ENCODE measurements at regions not wholly inside any gene's neighbourhood (a gene's known extent, or its start where the extent isn't known, plus 50 kb on each side); places are given as distances from the start of the nearest gene placed in this dataset.

DNA sequence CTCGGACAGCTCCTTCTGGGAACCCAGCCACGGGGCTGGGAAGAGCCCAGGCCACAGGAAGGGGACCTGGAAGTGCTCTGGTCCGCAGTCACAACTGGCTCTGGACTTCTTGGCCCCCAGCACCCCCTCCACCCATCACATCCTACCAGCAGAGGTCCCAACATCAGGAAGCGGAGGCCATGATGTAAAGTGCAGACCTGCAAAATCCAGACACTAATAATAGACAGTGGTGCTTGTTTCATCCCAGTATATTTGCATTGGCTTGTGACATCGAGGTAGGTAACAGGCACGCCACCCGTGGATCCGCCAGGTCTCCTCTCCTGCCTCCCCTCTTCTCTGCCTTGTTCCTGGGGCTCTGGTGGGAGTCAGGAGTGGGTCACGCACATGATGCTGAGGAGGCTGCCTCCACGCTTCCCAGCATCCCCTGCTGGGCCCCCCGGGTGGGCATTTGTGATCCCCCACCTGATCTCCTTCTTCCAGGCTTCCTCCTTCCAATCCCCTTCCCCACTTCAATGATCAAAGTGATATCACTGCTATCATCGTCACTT is 1454.0 kb downstream of the BRD1 start:
- DNase-seq: no peak

- no peak for DNase-seq
Observed at GRCh38 chr22:48372390-48372789, 1455.3 kb downstream of the BRD1 start.

DNA sequence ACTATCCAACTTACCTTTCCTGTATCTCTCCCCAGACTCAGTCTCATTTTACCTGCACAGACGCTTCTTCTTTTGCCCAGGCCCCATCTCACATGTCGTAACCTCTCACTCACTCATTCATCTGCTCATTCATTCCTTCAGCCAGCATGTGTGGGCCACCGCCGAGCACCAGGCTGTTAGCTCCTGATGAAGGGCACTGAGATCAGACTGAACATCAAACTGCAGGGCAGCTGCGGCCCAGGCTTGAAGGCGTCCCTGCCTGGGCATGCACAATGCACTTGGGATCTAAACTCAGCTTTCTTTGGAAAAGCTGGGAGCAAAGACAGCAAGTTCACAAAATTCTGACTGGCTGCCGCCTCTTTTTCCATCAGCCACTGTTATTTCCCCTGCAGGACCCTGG is 1456.3 kb downstream of the BRD1 start:
- DNase-seq: no peak

- no peak for DNase-seq
Observed at GRCh38 chr22:48370508-48371325, 1457.0 kb downstream of the BRD1 start.

DNA sequence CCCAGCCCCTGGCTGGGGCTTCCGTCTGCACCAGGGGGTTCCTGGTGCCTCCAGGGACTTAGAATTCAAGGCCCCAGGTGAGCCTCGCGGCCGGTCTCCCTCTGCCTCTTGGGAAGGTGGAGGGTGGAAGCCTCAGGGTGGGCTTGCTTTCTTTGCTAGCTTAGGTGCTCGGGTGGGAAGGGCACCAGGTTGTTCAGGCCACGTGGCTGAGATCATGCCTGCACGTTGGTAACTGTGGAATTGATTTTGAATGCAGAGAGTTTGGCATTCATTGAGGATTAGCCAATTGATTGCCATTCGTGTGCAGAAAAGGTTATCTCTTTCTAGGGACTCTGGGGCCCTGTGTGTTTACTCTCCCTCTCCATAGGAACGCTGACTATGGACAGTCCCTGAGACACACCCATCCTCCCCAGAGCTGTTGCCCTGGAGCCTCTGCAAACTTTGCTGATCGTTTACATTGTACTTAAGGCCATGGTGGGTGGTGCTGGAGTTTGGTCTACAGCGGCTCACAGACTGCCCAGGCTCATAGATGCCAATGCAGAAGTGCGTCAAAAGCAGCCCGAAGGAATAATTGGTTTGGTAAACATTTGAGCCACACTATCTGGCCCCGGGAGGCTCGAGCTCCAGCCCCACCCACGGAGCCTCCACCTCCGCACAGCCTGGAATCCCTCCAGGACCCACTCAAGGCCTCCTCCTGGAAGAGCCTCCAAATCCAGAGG is 1457.7 kb downstream of the BRD1 start:
- DNase-seq: no peak

- no peak for DNase-seq
Observed at GRCh38 chr22:48368975-48369525, 1458.6 kb downstream of the BRD1 start.

DNA sequence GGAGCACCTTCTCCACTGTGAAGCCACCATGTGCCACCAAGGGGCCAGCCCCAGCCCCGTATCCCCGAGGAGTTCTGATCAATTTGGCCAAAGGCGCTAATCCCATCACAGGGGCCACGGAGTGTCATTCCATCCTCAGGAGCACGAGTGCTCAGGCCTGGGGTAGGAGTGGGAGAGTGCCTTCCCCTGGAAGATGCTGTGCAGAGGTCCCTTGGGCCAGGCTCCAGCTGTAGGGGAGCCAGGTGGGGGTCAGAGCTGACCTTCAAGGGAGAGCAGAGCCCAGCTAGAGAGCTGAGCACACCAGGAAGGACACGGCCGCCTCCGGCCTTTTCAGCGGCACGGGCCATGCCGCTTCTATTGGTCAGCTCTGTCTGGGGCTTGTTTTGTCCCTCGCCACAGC is 1459.9 kb downstream of the BRD1 start:
- no peak for DNase-seq

DNA sequence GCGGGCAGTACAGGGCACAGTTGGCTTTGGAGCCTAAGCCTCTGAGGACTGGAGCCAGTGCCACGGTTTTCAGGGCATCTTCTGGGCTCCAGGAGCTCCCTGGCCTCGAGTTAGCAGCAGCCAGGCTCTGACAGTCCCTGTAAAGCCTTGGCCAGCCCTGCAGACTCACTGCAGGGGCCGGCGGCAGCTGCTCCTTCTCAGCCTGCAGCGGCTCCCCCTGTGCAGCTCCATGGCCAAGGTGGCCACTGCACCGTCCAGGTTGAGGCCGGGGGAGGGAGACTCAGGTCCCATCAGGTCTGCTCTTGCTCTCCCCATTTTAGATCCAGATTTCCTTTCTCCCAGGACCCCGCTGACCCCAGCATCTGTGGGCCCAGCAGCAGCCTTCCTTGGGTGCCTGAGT is 1461.1 kb downstream of the BRD1 start:
- DNase-seq: no peak

GRCh38 chr22:48366056-48366455 is 1461.6 kb downstream of the BRD1 start:
- DNase-seq: no peak

- DNase-seq: no peak
Observed at GRCh38 chr22:48365386-48365785, 1462.3 kb downstream of the BRD1 start.

DNA sequence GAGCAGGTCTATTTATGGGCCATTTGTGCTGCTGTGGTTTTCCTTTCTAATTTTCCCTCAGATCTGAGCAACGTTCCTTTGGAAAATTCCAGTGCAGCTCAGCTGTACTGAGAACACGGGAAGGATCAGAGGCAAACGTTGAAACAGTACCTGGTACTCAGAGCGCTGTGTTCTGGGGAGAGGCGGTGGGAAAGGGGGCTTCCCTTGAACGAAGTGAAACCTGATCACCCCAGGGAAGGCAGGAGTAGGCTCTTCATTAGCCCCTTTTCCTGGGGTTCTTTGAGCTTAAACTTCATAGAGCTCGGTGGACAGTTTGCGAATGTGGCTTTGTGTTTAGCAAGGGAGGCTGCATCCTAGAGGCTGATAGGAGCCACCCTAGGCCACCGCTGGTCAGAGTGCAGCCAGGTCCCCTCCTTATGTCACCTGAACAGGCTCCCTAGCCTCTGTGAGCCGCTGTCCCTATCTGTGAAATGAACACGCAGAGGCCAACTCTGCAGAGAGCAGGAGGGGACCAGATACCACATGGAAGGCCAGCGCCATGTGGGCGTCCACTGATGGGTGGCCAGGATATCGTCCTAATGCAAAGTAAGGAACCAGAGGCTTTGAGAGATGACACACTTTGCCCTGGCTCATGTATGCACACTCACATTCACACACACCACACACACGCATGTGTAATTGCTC is 1464.8 kb downstream of the BRD1 start:
- DNase-seq: no peak

- DNase-seq: no peak
Observed at GRCh38 chr22:48361099-48361639, 1466.5 kb downstream of the BRD1 start.

GRCh38 chr22:48359613-48359965 is 1468.1 kb downstream of the BRD1 start:
- DNase-seq: no peak

DNA sequence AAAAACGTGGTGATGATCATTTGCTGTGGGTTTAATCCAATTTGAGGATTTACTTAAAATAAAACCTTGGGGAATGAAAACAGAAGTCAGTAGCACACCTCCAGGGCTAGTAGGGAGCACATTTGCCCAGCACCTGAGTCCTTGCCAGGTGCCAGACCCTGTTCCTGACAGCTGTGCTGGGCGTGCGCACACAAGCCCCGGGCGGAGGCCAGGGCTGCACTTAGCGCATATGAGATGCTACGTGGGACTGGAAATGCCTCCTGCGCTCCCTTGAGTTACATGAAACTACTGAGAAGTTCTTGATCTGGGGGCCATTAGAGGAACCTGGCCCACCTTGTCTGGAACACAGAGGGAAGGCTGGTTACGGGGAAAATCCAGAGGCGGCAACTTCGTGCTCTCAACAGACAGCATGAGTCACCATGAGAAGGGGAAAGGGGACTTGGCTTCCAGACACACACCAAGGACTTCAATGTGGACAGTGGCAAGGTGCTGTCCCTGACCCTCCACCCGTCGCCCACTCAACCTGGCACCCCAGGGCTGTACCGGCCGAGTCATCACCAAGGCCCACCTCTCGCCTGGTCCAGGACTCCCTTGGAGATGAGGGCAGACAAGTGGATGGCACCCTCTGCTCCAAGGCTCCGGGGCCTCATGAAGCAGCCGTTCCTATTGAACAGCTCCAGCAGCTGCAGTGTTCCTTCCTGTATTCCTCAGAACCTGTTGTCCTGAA is 1468.6 kb downstream of the BRD1 start:
- no peak for DNase-seq

DNA sequence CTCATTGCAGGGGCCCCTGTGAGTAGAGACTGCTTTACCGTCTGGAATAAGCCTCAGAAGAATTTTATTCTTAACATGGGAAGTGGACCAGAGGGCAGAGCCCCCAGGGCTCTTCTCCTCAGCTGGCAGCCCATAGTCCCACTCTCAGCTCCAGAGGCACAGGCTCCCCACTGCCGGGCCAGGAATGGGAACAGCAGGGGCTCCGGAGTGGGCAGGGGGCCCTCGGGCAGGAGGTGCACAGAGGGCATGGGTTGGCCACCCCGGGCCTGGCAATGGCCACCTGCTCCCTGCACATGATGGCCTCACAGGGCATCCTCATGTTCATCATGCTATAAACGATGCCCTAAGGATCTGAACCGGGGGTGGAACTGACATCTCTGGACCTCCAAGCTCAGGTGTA is 1469.7 kb downstream of the BRD1 start:
- DNase-seq: no peak

DNA sequence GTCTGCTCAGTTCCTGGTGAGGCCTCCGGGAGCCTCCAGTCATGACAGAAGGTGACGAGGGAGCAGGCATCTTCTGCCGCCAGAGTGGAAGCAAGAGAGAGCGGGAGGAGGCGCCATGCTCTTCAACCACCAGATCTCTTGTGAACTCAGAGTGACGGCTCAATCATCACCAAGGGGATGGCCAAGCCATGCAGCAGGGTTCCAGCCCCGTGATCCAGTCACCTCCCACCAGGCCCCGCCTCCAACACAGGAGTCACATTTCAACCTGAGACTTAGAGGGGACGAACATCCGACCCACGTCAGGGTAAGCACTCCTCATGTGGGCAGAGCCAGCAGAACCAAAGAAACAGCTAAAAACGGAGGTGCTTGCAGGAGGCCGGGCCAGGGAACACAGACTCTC is 1470.5 kb downstream of the BRD1 start:
- DNase-seq: no peak

GRCh38 chr22:48356731-48357130 is 1470.9 kb downstream of the BRD1 start:
- no peak for DNase-seq

DNA sequence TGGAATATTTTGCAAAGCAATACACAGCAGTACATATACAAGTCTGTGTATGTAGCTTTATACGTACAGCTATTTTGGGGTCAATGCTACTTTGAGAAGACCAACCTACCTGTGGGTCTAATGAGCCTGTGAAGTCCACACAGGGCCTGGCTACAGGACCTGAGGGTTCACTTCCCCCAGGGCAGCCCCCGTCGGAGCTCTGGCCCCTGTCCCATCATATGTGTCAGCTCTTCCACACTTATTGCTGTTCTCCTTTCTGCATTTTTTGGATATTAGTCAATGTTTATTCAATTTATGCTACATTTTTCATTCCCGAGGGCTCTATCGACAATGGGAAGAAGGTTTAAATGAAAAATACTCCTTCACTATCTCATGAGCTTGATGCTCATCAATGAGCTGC is 1473.6 kb downstream of the BRD1 start:
- DNase-seq: no peak

- DNase-seq: no peak
Observed at GRCh38 chr22:48353116-48353947, 1474.3 kb downstream of the BRD1 start.

DNA sequence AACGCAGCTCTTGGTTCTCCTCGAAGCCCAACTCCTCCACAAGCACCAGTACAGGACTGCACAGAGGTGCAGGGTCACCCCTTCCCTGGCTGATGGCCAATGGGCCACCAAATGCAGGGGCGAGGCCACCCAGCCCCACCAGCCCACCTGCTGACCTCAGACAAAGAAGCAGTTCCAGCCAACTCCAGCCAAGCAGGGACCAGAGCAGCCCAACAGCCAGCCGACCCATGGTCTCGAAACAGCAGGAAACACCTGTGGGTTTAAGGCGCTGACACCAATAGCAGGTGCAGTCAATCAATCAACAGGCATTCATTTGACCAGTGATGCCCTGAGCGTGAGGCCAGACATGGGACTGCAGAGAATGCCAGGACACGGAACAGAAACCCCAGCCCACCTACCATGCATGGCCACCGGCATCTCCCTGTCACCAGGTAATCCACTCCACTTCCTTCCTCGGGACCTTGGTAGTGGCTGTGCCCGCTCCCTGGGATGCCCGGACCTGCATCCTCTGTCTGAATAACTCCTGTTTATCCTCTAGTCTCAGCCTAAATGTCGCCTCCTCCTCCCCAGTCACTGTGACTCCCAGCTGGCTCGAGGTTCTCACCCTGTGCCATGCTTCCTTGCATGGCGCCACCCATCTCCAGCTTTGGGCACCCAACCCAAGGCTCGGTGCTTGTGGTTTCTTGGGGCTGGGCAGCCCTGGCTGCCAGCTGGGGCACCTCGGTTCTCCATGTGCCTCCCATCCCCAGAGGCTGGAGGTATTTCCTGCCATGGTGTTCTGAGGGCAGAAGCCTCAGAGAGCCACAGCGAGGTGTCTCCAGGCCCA is 1475.4 kb downstream of the BRD1 start:
- no peak for DNase-seq

All from CD4-positive, alpha-beta T cell treated with Interleukin-17A for 4 hours (primary cell).